HFF-Myc (cell line): ENCODE measurements at regions not wholly inside any gene's neighbourhood (a gene's known extent, or its start where the extent isn't known, plus 50 kb on each side); places are given as distances from the start of the nearest gene placed in this dataset.
A peak's percentile ranks its signal among the peaks of the same experiment; 100 is the strongest.

Source experiments
- DNase-seq: peaks from one replicate; pipeline ENCODE4 v3.0.0-alpha.2; 2011; ENCODE audit warnings: low read depth; ENCODE audit errors: extremely low read depth
- H3K4me3 ChIP-seq: replicated peaks from 2 replicates; pipeline ENCODE4 v1.5.1; 2011; ENCODE audit warnings: low read depth, mild to moderate bottlenecking, control low read depth, low read length
- CTCF ChIP-seq: IDR thresholded peaks from 2 replicates; pipeline ENCODE4 v1.5.1; 2012; ENCODE audit warnings: mild to moderate bottlenecking, low read depth, low read length, control low read depth; ENCODE audit errors: missing control alignments

- TF ChIP-seq CTCF: no peak
- no peak overlapping the region for H3K4me3 ChIP-seq
- no peak for DNase-seq
Measured at GRCh38 chr4:140298001-140298400, 75.4 kb upstream of the SCOC start.

GRCh38 chr4:140297221-140297570, 76.2 kb upstream of the SCOC start:
- no peak for DNase-seq
- H3K4me3 ChIP-seq: no peak overlapping the region
- no peak for TF ChIP-seq CTCF

DNA sequence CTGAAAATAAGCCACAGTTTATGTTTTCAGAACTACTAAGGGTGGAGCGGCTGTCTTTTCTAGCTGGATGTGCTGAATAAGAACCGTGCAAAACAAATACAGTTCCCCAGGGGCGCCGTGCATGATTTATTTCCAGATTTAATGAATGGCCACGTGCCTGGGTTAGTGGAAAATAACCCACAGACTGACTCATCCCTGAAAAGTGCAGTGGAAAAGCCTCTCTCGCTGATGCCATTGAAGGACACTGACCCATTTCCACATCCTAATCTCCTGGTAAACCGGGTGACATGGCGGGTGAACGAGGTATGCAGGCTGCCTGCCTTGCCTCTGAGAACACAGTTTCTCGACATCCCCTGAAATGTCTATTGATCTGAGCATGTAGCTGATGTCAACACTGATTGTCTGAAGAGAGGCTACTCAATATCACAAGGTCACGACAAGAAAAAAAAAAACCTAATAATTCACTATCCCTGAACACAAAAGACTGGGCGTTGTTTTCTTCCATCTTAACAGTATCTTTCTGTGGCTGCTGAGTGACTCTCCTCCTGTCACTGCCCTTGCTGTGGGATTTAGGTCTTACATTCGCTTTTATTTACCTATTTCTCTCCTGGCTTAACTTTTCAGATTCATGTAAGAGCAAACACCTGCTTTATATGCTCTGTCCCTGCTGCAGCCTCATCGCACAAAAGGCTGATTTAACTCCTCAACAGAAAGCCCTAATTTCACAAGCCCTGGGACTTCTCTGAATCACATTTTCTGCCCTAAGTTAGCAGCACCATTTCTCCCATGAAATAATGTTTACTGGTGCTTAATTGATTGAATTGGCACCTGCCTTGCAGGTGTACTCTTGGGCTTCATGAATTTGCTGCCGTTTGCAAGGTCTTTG, 76.9 kb upstream of the SCOC start:
- DNase-seq: peak; percentile 38
- no peak for TF ChIP-seq CTCF

DNA sequence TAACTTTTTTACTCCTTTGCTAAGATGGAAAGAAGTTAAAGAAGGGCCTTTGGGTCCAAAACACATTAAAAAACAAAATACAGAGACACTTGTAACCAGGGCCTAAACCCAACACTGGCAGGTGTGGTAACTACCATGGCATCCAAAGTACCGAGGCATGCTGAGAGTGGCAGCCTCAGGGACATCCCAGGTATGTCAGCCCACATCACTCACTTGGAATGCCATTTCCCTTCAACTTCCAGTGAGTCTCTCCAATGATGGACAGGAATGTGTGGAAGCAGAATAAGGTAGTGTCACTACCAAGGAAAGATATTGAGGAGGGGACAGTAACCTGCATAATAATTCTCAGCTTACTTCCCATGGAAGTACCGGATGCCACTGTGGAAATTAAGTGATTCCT, 79.5 kb upstream of the SCOC start:
- no peak for TF ChIP-seq CTCF
- no peak for DNase-seq
- no peak overlapping the region for H3K4me3 ChIP-seq

More for the DNA sequence above, 76.9 kb upstream of the SCOC start:
- H3K4me3 ChIP-seq: no peak overlapping the region

- no peak overlapping the region for H3K4me3 ChIP-seq
- no peak for TF ChIP-seq CTCF
- DNase-seq: no peak
Measured at GRCh38 chr4:140291259-140291658, 82.2 kb upstream of the SCOC start.

GRCh38 chr4:140289486-140289885, 84.0 kb upstream of the SCOC start:
- no peak for TF ChIP-seq CTCF
- H3K4me3 ChIP-seq: no peak overlapping the region
- no peak for DNase-seq
